Lower leg skin (tissue), 4 donors: ENCODE measurements at regions not wholly inside any gene's neighbourhood (a gene's known extent, or its start where the extent isn't known, plus 50 kb on each side); places are given as distances from the start of the nearest gene placed in this dataset.

Experiments
- DNase-seq, 2 donors: peaks; one replicate each; pipeline ENCODE4 v3.0.0-alpha.2; 2019; ENCODE audit warnings: low spot score in 2 of 2
- H3K4me3 ChIP-seq: fragments of 200-600 bp; sonication (generic); 2 replicates; pipeline ENCODE4 v1.5.1; 2017; ENCODE audit warnings: mild to moderate bottlenecking, low read depth; ENCODE audit not compliant: poor library complexity, severe bottlenecking
- CTCF ChIP-seq, 3 donors: fragments of 450-650 bp; IDR thresholded peaks; one replicate each; pipeline ENCODE4 v1.5.1; 2016; ENCODE audit warnings: antibody characterized with exemption in 3 of 3, mild to moderate bottlenecking in 3 of 3, moderate library complexity in 2 of 3
- POLR2A ChIP-seq, 2 donors: fragments of 450-650 bp; IDR thresholded peaks; one replicate each; pipeline ENCODE4 v1.6.1; 2016 to 2017; ENCODE audit warnings: antibody characterized with exemption in 2 of 2, mild to moderate bottlenecking in 1 of 2, moderate library complexity in 1 of 2
- WGBS, 2 donors: methylation state at CpG; one replicate each; pipeline ENCODE4 v1.1.5; 2018; 5-methylcytosine and 5-hydroxymethylcytosine counted together
- intact Hi-C: fragments of 100-400 bp; cut with DNase I; formaldehyde crosslinking; loops from one replicate; pipeline ENCODE4 v1.15.0; 2023; ENCODE audit warnings: low total_unique reads

- no peak overlapping the region for H3K4me3 ChIP-seq
- intact Hi-C loops, result no loop called here
- DNase-seq, result no peak
- TF ChIP-seq CTCF (IDR thresholded peaks at IDR 0.05), result no peak
- no peak for TF ChIP-seq POLR2A (IDR thresholded peaks at IDR 0.05)
Observed at GRCh38 chr2:173580956-173581355, 226.3 kb downstream of the CDCA7 start.

- WGBS, 2 donors, result 82 to 88% methylated on average over 6 of the region's 6 CpGs
- intact Hi-C loops, result no loop called here
- no peak for DNase-seq
- no peak overlapping the region for H3K4me3 ChIP-seq
- TF ChIP-seq CTCF (IDR thresholded peaks at IDR 0.05) (no peak), POLR2A (IDR thresholded peaks at IDR 0.05) (no peak)
Observed at GRCh38 chr2:173583196-173583595, 228.5 kb downstream of the CDCA7 start.

DNA sequence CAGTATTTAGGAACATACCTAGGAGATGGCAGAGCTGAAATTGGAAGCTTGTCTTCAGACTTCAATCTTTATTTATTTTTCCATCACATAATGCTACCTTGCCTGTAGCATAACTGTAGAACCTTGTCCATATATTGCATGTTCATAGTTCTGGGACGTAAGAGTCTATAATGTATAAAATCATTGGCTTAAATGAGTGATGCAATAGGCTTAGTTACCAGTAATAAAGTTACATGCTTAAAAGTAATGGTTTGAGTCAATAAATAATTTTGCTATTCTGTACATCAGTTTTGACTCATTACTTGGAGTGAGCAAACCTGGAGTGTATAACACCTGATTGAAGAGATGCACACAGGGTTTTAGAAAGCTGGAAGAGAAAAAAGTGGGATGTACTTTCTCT lies 229.3 kb downstream of the CDCA7 start:
- TF ChIP-seq CTCF (IDR thresholded peaks at IDR 0.05), result no peak
- no peak for TF ChIP-seq POLR2A (IDR thresholded peaks at IDR 0.05)
- intact Hi-C loops, result no loop called here
- H3K4me3 ChIP-seq, result no peak overlapping the region
- no peak for DNase-seq
- WGBS, 2 donors, result 96 to 100% methylated on average over 1 of the region's 1 CpG

DNA sequence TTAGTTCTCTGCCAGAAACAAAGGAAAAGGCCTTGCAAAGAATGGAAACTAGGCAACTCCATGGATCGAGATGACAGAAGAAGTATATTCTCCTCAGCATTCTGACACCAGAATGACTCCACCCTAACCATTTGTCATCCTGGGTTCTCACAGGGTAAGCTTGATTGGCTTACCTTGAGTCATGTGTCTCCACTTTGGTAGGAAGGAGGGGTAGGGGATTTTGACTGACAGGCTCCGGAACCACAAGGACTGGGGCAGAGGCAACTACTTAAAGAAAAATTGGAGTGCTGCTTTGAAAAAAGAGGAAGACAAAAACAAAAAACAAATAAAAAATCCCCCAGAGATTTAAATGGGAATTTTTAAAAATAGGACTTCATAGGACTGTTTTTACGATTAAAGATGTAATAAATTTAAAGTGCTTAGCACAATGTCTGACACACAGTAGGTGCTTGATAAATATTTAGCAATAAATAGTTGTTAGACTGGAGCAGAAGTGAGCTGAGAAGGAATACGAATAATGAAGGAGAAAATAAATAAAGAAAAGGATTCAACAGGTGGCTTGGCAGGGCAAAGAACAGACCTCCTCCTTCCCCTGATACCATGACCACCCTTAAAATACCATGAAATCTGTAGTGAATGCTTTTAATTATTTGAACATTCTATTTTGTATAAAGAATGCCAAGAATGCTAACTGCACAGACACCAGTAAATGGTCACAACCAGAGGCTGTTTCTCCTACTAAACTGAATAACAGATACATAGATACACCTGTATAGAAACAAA lies 230.2 kb downstream of the CDCA7 start:
- 69 to 71% methylated on average over 4 of the region's 4 CpGs for WGBS, 2 donors
- DNase-seq, result no peak
- no peak overlapping the region for H3K4me3 ChIP-seq
- intact Hi-C loops, result no loop called here
- no peak for TF ChIP-seq POLR2A (IDR thresholded peaks at IDR 0.05)
- no peak for TF ChIP-seq CTCF (IDR thresholded peaks at IDR 0.05)

DNA sequence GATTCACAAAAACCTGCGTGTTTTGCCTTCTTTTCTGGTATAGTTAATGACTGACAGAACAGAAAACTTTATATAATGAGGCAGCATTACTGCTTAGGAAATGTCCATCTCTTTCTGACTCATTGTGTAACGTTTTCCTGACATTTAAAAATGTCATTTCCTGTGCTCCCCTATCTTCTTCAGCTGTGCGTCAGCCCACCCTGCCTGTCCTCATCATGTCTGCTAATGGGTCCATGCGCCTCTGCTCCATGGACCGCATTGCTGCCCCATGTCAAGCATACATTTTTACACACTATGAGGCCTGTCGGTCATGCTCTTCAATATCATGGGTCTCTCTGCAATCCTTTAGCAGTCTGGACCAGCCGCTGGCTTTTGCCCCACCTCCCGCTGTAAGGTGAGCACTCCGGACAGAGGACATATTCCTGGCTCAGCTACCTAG lies 234.3 kb downstream of the CDCA7 start:
- 69 to 76% methylated on average over 9 of the region's 9 CpGs for WGBS, 2 donors
- TF ChIP-seq CTCF (IDR thresholded peaks at IDR 0.05) (no peak), POLR2A (IDR thresholded peaks at IDR 0.05) (no peak)
- intact Hi-C loops, result no loop called here
- H3K4me3 ChIP-seq, result no peak overlapping the region
- no peak for DNase-seq
